Head of caudate nucleus (tissue), 42 donors: ENCODE measurements at regions not wholly inside any gene's neighbourhood (a gene's known extent, or its start where the extent isn't known, plus 50 kb on each side); places are given as distances from the start of the nearest gene placed in this dataset.

Experiments
- DNase-seq, 42 donors: peaks; one replicate each; pipeline versions ENCODE4 v3.0.0 to v3.0.0-alpha.2; 2020 to 2021; ENCODE audit warnings: mixed read lengths in 7 of 42
- intact Hi-C: fragments of 100-400 bp; cut with DNase I; formaldehyde crosslinking; loops from one replicate; pipeline ENCODE4 v1.15.0; 2022

DNA sequence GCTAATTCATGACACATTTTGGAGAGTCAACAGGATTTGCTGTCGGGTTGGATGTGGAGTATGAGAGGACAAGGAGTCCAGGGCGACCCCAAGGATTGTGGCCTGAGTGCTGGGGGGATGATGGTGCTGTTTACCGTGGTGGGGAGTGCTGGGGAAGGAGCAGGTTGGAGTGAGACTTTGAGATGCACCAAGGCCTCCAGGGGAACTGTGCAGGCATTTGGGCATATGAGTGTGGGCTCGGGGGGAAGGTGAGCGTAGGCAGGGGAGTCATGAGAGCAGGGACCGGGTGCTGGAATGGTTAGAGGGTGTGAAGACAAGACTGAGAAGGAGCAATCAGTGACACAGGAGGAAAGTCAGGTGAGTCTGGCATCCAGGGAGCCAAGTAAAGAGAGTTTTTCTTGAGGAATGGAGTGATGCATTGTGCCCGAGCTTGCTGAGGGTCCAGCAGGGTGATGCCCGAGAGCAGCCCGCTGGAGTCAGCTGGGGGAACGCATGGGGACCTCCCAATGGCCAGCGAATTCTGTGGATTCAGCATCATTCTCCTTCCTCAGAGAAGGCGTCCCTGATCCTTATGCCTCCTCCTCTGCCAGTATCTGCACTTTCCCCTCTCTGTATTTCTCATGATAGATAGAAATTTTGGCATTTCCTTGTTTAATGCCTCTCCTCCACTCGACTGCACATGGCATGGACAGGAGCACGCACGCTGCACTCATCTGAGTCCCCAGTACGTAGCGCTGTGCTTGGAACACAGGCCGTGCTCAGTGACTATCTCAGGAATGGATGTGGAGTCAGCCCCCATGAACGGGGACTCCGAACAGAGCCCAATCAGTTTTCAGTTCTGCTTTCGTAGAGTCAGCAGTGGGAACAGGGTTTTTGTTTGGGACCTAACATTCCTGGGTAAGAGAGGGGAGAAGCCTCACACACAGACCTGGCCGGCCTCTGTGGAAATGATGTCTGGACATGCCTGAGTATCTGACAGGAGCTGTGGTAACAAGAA, 52.1 kb upstream of the ETV3 start:
- intact Hi-C loops, result loop anchor here (10.0 kb wide), 1 partner anchor 305 kb away; no protein-coding TSS in a partner anchor
- DNase-seq, result peak in 2 of 42 donors; percentile 12 to 28

DNA sequence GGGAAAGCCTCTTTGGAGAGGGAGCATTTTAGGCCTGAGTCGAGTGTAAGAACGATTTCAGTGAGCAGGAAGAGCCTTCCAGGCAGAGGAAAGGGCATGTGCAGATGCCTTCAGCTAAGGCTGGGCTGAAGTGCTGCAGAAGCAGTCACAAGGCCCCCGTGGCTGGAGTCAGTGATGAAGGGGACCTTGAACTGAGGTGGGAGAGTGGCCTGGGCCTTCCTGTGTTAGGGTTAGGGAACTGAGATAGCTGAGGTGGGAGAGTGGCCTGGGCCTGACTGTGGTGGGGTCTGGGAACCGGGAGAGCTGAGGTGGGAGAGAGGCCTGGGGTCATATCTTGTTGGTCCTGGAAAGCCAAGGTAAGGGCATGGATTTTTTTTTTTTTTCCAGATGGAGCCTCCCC, 50.9 kb upstream of the ETV3 start:
- intact Hi-C loops, result no loop called here
- DNase-seq, result no peak
